ENCODE measurements at regions not wholly inside any gene's neighbourhood (a gene's known extent, or its start where the extent isn't known, plus 50 kb on each side); places are given as distances from the start of the nearest gene placed in this dataset.

DNA sequence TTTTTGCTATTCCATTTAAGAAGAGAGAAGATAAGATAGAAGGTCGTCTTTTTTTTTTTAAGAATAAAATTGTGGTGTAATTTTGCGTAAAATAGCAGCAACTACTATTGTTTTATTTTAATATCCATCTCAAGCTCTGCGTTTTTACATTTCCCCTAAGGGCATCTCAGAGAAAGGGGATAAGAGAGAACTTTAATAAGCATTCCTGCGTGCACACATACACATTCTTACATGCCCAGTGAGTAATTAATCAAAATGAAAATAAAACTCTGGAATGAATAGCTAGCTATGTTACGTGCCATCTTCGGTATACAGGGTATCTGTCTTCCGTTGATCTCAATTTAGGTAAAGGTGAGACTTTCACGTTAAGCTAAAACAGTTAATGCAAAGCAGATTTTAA, 200.3 kb upstream of the TENM3 start:
- no peaks in the 10 kb centered on the region for H3K4me1 ChIP-seq
- no peak for DNase-seq
- TF ChIP-seq POLR2A (IDR thresholded peaks at IDR 0.05) (no peak), POLR2AphosphoS5 (IDR thresholded peaks at IDR 0.05) (no peak)
- TF ChIP-seq, protein P1, sequence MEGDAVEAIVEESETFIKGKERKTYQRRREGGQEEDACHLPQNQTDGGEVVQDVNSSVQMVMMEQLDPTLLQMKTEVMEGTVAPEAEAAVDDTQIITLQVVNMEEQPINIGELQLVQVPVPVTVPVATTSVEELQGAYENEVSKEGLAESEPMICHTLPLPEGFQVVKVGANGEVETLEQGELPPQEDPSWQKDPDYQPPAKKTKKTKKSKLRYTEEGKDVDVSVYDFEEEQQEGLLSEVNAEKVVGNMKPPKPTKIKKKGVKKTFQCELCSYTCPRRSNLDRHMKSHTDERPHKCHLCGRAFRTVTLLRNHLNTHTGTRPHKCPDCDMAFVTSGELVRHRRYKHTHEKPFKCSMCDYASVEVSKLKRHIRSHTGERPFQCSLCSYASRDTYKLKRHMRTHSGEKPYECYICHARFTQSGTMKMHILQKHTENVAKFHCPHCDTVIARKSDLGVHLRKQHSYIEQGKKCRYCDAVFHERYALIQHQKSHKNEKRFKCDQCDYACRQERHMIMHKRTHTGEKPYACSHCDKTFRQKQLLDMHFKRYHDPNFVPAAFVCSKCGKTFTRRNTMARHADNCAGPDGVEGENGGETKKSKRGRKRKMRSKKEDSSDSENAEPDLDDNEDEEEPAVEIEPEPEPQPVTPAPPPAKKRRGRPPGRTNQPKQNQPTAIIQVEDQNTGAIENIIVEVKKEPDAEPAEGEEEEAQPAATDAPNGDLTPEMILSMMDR (IDR thresholded peaks at IDR 0.05 in 8 of 11, conservative IDR thresholded peaks at IDR 0.05 in 3 of 11): no peak
- no peak overlapping the region for H3K27ac ChIP-seq
- 84 to 89% (median 87%) methylated on average over 8 of the region's 8 CpGs for WGBS, 5 donors
- H3K9me3 ChIP-seq: no peaks in the 10 kb centered on the region
- H3K36me3 ChIP-seq: no peaks in the 10 kb centered on the region
- intact Hi-C loops (cut with DNase I; ENCODE audit: low total_unique reads): no loop called here
- no peak overlapping the region for H3K4me3 ChIP-seq
- H3K27me3 ChIP-seq (replicated peaks in 1 of 7): no peaks in the 10 kb centered on the region

DNA sequence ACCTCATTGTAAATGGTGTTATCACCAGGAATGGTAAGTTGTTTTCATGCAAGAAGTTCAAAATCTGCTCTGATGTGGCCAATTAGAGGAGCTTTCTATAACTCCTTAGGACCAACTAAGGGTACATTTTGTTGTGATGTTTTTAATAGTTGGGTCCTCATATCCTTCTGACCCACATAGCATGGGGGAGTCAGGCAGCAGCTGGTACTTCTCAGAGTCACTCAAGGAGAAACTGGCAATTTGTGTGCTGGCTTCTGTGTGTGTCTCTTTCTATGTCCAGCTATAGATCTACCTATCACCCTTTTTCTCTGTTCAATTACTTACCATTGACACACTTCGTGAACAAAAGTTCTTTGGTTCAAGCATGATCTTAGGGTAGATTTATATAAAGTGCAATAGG, 194.3 kb upstream of the TENM3 start:
- Histone ChIP-seq H3K9me3 (no peaks in the 10 kb centered on the region), H3K27me3 (replicated peaks in 1 of 7) (no peaks in the 10 kb centered on the region), H3K27ac (no peak overlapping the region), H3K4me3 (no peak overlapping the region), H3K4me1 (no peaks in the 10 kb centered on the region), H3K36me3 (no peaks in the 10 kb centered on the region)
- no peak for TF ChIP-seq POLR2AphosphoS5 (IDR thresholded peaks at IDR 0.05)
- TF ChIP-seq, protein P1 (IDR thresholded peaks at IDR 0.05 in 8 of 11, conservative IDR thresholded peaks at IDR 0.05 in 3 of 11): no peak
- TF ChIP-seq POLR2A (IDR thresholded peaks at IDR 0.05): no peak
- intact Hi-C loops (cut with DNase I; ENCODE audit: low total_unique reads): no loop called here
- no peak for DNase-seq
- WGBS, 5 donors: 67 to 76% (median 74%) methylated on average over 1 of the region's 1 CpG

DNA sequence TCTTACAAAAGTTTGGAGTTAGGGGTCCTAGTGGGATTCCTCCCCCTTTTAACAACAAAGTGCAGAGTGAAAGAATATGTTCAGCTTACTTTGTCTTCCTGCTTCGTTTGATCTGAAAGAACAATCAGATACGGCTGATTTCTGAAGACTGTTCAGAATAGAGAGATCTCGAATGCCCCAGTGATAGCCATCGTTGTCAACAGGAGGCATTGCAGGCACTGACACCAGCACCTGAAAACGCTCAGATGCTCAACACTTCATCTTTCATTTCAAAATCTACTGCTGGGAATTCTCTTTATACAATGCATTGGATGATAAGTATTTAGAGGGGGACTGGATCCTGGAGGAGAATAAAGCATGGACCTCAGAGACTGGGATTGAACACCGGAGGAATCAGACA, 186.3 kb upstream of the TENM3 start:
- DNase-seq: no peak
- intact Hi-C loops (cut with DNase I; ENCODE audit: low total_unique reads): no loop called here
- Histone ChIP-seq H3K9me3 (no peaks in the 10 kb centered on the region), H3K4me3 (no peak overlapping the region), H3K27ac (no peak overlapping the region), H3K27me3 (replicated peaks in 1 of 7) (no peaks in the 10 kb centered on the region), H3K36me3 (no peaks in the 10 kb centered on the region), H3K4me1 (no peaks in the 10 kb centered on the region)
- WGBS, 5 donors: 75 to 84% (median 77%) methylated on average over 6 of the region's 6 CpGs
- TF ChIP-seq, protein P1 (IDR thresholded peaks at IDR 0.05 in 8 of 11, conservative IDR thresholded peaks at IDR 0.05 in 3 of 11): no peak
- TF ChIP-seq POLR2A (IDR thresholded peaks at IDR 0.05): no peak
- no peak for TF ChIP-seq POLR2AphosphoS5 (IDR thresholded peaks at IDR 0.05)

DNA sequence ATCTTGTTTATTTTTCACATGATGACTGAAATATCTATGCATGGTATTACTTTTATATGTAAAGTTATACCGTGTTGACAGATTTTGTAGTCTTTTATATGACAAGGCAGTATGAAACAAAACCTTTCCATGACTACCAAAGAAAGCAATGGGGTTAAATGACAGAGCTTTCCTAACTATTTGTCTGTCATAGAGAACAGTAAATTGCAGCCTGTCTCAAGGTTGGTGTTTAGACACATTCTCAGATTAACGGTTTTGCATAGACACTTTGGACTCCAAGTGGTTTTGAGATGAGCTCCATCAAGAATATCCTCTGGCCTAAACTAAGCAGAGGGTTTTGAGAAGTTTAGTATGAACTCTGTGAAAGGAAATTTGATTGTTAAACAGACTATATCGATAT, 180.7 kb upstream of the TENM3 start:
- TF ChIP-seq POLR2A (IDR thresholded peaks at IDR 0.05) (no peak), POLR2AphosphoS5 (IDR thresholded peaks at IDR 0.05) (no peak)
- TF ChIP-seq, protein P1 (IDR thresholded peaks at IDR 0.05 in 8 of 11, conservative IDR thresholded peaks at IDR 0.05 in 3 of 11): no peak
- intact Hi-C loops (cut with DNase I; ENCODE audit: low total_unique reads): no loop called here
- no peak overlapping the region for H3K27ac ChIP-seq

More for the DNA sequence above, 180.7 kb upstream of the TENM3 start:
- Histone ChIP-seq H3K4me1 (no peaks in the 10 kb centered on the region), H3K27me3 (replicated peaks in 1 of 7) (no peaks in the 10 kb centered on the region), H3K36me3 (no peaks in the 10 kb centered on the region), H3K4me3 (no peak overlapping the region), H3K9me3 (peaks cover 0 to 5% (median 0%) of the 10 kb centered on the region in 8 donors)
- no peak for DNase-seq
- WGBS, 5 donors: 66 to 79% (median 72%) methylated on average over 3 of the region's 3 CpGs
